HG03378 (cell line): ENCODE measurements at regions not wholly inside any gene's neighbourhood (a gene's known extent, or its start where the extent isn't known, plus 50 kb on each side); places are given as distances from the start of the nearest gene placed in this dataset.
A peak's percentile ranks its signal among the peaks of the same experiment; 100 is the strongest.

Source experiments
- ATAC-seq: cut with Tn5 transposase; IDR thresholded peaks from one replicate; pipeline ENCODE4 v1.9.1; 2021; ENCODE audit warnings: mild to moderate bottlenecking, moderate library complexity; ENCODE audit not compliant: unreplicated experiment

DNA sequence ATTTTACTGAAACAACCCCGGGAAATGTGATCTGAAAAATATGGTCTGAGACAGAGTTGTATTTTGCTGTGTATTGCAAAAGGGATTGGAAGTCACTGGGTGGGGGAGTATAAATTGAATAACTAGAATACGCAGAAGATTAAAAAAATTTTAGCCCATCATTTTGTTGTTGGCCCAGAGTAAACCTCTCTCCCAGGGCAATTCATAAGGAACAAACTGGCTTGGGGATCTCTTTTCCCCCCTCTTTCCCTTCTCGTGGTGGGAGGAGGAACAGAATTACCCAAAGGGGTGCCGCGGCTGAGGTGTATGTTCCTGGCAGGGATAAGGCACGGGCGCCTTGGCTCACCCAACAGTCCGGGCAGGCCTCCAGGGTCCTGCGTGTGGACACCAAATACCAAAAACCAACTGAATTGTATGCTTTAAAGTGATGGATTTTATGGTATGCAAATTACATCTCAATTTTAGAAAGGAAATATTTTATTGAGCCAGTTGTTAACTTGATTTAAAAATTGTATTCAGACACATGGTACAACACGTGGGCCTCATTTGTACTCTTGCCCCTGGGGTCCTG lies 121.2 kb upstream of the SPRED2 start:
- ATAC-seq: no peak

DNA sequence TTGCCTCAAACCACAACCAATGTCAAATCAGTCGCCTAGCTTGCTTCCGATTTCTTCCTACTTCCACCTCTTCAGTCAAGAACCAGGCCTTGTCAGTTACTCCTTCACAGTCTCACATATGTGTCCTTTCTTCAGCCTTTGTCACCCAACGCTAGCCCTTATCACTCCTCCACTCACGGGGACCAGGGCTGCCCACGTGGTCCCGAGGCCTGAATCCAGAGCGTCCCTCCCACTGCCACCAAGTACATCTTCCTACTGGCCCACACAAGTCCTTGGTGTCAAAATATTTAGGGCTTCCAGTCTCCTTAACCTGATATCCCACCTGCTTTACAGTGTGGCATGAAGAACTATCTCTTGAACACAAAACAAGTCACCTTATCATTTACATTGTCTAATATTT lies 119.1 kb upstream of the SPRED2 start:
- ATAC-seq: no peak

DNA sequence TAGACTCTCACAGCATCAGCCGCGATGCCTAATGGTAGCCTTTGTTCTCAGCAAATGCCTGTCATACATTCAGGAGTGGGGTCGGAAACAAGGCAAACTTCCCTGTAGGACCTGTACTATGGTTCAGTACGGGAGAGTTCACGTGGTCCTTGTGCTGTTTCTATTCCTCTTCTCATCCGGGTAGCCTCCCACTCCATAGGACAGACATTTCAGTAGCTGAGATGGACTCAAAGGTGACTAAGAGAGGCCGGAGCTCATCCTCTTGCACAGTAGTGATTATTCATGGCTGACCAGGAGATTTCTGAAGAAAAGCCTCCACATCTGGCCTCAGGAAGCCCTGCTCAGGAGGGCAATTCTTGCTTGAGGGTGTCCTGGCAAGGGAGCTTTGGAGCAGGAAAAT lies 117.8 kb upstream of the SPRED2 start:
- ATAC-seq: no peak

DNA sequence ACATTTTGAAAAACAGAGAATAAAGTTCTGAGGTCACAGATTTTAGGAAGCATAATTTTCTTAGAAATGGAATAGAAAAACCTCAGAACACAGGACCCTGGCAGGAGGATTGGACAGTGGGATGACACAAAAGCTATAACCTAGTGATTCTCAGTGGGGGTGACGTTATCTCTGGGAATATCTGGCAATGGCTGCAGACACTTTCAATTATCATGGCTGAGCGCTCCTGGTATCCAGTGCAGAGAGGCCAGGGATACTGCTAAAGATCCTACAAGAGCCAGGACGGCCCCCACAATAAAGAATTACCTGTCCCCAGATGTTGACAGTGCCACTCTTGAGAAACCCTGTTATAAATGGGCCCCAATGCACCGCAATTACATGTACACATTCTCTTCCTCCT lies 117.2 kb upstream of the SPRED2 start:
- ATAC-seq: no peak

DNA sequence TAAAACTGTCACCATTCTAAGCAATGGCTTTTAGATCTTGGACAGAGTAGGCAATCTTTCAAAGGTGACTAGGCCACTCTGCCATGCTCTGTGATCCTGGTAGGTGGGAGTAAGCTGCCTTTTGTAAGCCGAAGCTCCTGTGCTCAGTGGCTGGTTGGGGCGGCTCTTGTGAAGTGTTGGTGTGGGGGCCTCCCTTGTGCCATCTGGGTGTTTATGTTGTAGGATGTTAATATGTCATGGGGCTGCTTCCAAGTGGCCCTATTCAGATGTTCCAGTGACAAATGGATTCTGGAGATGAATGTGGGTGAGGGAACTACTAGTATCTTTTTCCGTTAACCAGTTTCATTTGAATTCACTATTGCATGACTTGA lies 116.8 kb upstream of the SPRED2 start:
- no peak for ATAC-seq

DNA sequence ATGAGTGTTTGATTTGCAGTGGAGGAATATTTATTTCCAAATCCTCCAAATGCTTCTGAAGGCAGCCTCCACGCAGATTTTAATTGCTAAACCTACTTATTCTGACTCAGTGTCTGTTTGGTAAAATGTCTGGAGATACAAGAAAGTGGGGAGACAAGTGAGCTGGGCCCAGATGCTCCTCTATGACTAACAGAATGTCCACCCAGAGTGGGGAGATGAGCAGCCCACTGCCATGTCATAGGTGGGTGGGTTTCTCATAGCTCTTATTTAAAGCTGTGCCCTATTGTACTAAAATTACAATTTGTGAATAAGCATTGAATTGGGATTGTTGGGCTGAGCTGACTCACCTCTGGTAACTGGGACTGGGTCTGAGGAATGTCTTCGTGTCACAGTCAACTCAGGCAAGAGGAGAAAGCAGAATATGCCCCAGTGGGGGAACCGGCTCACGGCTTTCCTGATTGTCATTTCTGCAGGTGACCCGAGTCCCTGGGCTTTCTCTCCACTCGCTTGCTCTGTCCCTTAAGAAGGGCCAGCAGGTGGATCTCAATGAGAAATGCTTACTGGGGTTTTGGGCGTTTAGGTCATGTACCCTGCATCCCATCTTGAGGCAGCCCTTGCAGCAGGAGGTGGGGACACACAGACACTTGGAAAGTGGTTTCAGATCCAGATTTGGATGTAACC lies 116.3 kb upstream of the SPRED2 start:
- no peak for ATAC-seq

DNA sequence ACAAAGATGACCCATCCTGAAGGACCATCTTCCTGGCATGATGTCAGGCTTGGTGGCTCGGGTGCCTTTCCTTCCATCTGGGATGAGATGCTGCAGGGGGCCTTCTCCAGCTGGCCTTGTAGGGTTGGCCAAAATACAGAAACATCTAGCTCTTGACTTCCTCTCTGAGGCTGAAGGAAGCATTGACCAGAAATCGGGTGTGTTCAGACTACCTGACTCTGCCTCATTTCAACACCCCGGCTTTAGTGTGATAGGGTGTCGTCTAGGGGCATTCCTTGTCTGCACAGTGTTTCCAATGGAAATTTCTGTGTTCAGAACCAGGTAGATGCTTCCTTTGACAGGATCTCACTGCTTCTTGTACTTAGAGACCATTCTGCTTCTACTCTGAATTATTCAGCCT lies 115.7 kb upstream of the SPRED2 start:
- ATAC-seq: no peak

DNA sequence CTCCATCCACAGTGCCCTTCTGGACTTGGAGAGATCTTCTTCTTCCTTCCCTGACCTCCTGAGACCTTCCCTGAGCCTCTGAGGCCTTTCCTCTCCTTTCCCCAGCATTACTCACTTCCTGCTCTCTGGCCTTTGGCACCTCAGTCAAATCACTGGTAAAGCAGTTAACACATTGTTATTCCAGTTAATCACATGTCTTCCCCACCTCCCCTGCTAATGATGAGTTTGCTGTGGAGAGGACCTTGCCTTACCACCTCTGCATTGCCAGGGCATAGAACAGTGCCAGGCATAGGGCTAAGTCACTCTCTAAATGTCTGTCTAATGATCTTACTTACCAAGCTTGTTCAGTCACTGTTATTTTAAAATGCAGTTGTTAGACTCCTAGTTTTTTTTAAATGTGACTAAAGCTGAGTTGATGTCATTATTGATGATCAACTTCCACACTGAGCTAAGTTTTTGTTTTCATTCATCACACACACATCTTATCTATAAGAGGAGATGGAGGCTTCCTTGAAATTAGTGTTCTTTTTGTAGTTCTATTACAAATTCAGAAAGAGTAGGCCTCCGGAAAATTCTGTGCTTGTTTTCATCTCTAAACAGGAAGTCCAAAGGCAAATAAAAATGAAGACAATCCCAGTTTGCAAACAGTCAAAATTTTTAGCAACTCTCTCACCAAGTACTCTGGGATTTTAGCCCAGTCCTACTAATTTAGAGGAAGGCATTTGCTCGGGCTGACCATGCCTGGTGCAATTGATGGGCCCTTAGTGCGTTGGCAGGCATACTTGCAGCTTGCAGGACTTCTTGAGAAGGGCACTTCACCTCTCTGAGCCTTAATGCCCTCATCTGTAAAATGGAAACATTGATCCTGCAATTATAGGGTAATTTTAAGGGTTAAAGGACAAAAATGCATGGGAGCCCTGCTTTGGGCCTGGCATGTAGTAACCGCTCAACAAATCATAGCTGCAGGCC lies 113.7 kb upstream of the SPRED2 start:
- ATAC-seq: no peak

DNA sequence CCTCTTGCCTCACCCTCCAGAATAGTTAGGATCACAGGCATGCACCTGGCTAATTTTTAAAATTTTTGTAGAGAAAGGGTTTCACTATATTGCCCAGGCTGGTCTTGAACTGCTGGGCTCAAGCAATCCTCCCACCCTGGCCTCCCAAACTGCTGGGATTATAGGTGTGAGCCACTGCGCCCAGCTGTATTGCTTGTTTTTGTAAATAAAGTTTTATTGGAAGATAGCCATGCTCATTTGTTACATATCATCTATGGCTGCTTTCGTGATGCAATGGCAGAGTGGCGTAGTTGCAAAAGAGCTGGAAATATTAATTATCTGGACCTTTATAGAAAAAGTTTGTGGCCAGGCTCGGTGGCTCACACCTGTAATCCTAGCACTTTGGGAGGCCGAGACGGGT lies 109.4 kb upstream of the SPRED2 start:
- ATAC-seq: no peak

DNA sequence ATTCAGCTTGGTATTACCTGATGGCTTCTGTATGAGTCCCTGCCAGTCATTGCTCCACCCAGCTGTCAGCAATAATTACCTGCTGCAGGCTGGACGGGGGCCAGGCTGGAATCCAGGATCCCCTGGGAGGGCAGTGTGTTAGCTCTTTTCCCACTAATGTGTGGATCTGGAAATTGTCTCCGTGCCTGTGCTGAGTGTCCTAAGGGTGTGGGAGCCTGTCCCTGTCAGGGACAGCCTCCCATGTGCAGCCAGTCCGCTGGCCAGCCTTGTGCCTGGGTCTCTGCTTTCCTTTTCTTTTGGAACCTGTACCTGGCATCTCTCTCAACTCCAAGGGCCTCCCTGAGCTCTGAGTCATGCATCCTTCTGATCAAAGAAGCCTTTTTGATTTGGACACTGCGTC lies 107.2 kb upstream of the SPRED2 start:
- no peak for ATAC-seq

DNA sequence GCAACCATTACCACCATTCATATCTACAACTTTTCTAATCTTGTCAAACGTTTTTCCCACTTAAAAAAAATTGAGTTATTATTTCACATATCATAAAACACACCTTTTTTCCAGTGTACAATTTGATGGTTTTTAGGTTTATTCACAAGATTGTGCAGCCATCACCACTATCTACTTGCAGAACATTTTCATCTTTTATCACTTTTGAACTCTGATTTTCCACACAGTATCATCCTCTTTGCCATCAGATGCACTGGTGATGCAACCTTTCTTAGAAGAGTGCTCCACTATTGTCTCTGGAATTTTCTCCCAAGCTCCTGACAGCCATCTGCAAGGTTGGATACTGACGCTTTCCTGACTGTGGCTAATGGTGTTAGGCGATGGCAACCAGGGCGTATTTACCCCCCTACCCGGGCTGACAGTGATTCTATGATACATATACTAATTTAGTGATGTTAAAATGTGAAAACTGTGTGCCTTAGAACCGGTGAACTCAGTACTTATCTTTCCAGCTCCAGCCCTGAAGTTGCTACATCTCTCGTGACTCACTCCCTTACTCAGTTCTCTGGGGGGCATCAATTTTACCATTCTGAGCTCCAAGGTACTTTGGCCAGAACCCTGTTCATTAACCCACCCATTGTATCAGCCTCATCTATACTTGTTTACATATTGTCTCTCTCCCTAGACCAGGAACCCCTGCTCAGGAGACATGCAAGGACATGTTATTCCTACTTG lies 105.4 kb upstream of the SPRED2 start:
- ATAC-seq: no peak

DNA sequence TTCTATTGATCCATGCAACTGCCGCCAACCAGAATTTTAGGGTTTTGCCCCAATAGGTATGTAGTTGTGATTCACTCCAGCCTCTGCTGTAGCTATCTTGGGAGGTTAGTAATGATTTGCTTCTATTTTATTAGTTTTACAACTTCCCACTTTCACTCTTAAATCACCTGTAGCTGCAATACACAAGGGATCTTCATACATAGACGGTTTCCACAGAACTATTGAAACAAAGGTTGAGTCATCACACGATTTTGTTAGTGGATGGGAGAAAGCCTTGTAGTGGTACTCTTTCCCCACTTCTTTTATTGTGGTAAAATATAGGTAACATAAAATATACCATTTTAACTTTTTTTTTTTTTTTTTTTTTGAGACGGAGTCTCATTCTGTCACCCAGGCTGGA lies 104.2 kb upstream of the SPRED2 start:
- peak; percentile 91 for ATAC-seq

DNA sequence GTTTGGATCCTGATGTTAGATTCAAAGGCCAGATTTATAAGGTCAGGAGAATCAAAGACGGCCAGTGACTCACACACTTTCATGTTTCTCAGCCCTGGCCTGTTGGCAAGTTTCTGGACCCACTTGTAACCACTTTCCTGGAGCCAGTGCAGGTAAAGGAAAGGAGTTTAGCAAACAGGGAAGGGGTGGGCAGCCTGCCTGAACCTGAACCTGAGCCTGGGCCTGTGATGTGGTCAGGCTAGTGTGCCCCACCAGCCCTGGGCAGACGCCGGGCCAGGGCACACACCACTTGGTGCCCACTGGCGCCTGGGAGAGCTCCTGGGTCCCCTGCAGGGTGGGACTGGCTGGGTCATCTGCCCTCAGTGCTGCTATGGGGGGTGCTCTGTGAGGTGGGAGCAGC lies 100.5 kb upstream of the SPRED2 start:
- no peak for ATAC-seq

DNA sequence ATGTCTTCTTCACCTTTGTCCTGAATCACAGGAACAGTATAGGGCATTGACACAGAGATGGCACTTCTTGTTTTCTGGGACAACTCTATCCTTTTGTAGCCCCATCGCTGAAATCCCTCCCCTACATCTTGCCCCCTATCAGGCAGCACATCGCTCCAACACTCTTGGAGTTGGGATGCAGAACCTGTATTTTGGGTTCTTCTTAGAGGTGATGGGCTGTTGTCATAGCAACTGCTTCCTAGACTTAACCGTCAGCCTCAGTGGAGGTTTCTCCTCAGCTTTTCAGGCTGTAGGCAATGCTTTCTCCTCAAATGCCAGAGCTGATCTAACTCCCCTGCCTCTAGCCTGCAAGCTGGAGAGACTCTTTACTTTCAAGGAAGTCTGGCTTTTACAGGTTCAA lies 99.9 kb upstream of the SPRED2 start:
- ATAC-seq: no peak

DNA sequence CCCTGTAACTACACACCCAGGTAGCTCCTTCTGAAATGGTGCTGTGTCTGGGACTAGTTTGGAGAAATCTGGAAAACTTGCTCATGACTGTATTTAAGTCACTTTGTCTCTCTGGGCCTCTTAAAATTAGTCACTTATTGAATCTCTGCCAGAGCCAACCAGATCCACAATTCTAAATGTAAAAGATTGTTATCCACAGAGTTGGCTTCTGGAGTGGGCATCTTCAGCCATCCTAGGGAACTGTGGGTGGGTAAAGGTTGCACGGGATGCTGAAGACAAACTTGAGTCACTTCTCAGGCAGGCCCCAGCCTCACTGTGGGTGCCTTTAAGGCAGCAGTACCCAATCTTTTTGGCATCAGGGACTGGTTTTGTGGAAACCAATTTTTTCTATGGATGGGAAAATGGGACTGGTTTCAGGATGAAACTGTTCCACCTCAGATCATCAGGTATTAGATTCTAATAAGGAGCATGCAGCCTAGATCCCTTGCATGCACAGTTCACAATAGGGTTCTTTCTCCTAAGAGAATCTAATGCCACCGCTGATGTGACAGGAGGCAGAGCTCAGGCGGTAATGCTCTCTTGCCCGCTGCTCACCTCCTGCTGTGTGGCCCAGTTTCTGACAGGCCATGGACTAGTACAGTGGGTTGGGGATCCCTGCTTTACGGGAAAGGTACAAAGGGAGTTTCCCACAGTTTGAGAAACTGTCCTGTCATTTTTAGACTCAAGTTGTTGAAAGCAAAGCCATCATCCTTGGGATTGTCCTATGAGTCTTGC lies 98.3 kb upstream of the SPRED2 start:
- no peak for ATAC-seq

DNA sequence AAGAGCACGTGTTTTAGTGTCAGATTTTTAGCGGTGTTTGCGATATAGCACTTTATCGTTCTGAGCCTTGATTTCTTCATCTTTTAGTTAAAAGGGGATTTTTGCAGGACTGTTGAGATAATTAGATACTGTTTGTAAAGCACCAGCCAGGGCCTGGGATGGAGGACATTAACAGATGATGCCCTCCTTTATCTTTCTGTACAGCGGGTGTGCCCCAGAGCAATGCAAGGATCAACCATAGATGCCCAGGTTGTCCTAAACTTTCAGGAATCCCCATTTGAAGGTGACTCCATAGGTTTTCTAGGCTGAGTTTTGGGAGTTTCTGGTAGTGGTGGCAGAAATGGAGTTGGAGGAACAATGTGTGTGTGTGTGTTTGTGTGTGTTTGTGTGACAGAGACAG lies 97.0 kb upstream of the SPRED2 start:
- ATAC-seq: no peak

DNA sequence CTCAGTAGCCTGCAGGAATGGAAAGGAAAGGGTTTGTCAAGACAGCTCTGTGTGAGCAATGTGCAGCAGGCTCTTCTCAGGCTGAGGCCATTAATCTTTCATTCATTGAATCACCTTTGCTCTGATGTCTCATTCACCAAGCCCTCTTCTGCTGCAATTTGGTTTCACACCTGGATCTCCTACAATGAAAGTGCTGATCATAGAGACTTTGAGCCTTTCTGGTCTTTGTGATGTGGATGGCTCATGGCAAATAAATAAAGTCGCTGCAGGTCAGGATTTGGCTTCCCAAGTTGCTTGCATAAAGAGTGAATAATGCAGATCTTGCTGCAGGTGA lies 95.8 kb upstream of the SPRED2 start:
- ATAC-seq: no peak

DNA sequence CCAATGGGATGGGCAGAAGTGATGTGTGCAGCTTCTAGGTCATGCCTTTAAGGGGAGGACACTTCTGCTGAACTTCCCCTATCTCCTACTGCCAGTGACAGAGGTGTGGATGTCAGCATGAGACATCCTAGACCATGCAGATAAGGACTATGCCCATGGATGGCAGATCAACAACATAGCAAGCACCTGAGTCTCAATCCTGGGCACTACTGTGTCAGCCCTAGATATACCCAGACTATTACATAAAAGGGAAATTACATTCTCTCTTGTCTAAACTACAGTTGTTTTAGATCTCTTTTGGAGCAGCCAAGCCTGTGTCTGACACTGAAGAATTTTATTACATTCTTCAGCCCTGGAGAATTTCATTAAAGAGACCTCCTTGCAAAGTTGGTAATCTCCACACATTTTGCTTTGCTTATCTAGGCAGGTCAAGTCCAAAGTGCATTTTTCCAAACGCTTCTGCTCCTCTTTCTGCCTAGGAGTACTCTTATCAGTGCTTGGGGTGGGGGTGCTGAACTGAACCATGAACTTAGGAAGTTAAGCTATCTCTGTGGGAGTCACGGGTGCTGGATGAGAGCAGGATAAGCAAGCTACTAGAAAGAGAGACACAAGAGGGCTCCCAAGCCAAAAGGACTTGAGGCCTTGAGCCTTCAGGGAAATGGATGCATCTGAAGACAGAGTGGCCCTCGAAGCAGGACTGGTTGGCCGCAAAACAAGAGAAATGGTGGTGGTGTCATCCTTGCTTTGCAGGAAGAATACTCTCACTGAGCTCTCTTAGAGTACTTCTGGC lies 95.2 kb upstream of the SPRED2 start:
- no peak for ATAC-seq

DNA sequence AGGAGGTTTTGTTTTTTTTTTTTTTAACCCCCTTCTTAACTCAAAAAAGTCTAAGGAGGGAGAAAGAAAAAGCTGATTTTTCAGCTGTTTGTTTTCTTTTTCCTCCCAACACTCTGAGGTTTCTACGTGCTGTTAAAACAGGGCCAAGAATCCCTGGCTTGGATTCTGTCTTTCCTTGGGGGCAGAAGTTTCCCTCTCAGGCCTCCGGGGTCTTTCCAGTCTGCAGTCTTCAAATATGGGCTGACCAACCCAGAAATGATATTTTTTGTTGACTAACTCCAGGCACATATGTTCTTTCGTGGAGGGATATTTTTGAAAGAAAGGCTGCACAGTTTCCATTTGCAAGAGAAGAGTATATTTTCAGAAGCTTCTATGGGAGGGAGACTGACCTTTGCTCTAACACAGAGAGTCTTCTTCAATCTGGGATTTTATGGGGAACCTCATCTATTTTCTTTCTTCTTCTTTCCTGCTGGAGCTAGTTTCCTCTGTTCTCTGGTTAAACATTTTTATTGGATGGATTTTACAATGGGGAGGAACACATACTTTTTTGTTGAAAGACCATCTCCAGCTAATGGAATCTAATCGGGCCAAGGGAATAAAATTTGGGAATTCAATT lies 93.3 kb upstream of the SPRED2 start:
- ATAC-seq: no peak

DNA sequence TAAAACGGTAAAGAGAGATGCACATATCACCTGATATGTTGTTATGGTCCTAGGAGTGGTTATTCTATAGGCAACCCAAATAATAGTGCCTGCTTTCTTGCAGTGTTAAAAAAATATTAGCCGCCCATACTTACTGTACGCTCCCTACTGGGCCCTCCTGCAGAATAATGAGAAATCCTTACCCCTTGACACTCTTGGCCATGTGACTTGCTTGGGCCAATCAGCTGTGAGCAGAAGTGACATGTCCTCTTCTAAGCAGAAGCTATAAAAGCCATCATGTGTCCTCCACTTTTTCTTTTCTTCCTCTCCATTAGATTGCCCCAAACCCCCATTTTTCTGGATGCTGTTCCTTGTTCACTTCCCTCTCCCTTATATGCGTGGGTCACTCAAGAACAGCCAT lies 90.5 kb upstream of the SPRED2 start:
- ATAC-seq: no peak
